Nephron (organoid): ENCODE measurements at regions not wholly inside any gene's neighbourhood (a gene's known extent, or its start where the extent isn't known, plus 50 kb on each side); places are given as distances from the start of the nearest gene placed in this dataset.

Experiments
- H3K27ac Mint-ChIP-seq, 3 experiments: 2 replicates each; pipeline ENCODE4 v1.8.0; 2020; ENCODE audit warnings: mixed read lengths in 3 of 3, mild to moderate bottlenecking in 2 of 3, moderate library complexity in 1 of 3
- H3K27me3 Mint-ChIP-seq: 2 replicates; pipeline ENCODE4 v1.8.0; 2021; ENCODE audit warnings: low read depth, mild to moderate bottlenecking, moderate library complexity, mixed read lengths
- H3K36me3 Mint-ChIP-seq: 2 replicates; pipeline ENCODE4 v1.8.0; 2020; ENCODE audit warnings: low read depth, mixed read lengths
- H3K4me1 Mint-ChIP-seq: 2 replicates; pipeline ENCODE4 v1.8.0; 2020; ENCODE audit warnings: mixed read lengths
- H3K4me3 Mint-ChIP-seq, 3 experiments: 2 replicates each; pipeline ENCODE4 v1.8.0; 2020; ENCODE audit warnings: mild to moderate bottlenecking in 3 of 3, mixed read lengths in 3 of 3, moderate library complexity in 2 of 3
- H3K9me3 Mint-ChIP-seq: 2 replicates; pipeline ENCODE4 v1.8.0; 2020; ENCODE audit warnings: mixed read lengths
- CTCF ChIP-seq, 3 experiments: fragments of 200-600 bp; sonication (generic); IDR thresholded peaks; one replicate each; pipeline ENCODE4 v1.5.0; 2021; ENCODE audit warnings: antibody characterized with exemption in 3 of 3; ENCODE audit not compliant: unreplicated experiment in 3 of 3

GRCh38 chr10:69738858-69739435, 62.8 kb upstream of the COL13A1 start:
- peaks cover 15% of the 10 kb centered on the region for H3K27me3 Mint-ChIP-seq
- TF ChIP-seq CTCF (IDR thresholded peaks at IDR 0.05; ENCODE audit: unreplicated experiment in 3 of 3), result no peak
- no peaks in the 10 kb centered on the region for H3K9me3 Mint-ChIP-seq
- H3K4me3 Mint-ChIP-seq, result no peak overlapping the region
- peaks cover 57% of the 10 kb centered on the region for H3K4me1 Mint-ChIP-seq
- peak overlapping the region in 1 of 3 experiments; percentile 22 for H3K27ac Mint-ChIP-seq
- H3K36me3 Mint-ChIP-seq, result no peaks in the 10 kb centered on the region

GRCh38 chr10:69739634-69740033, 62.1 kb upstream of the COL13A1 start:
- no peak overlapping the region for H3K4me3 Mint-ChIP-seq
- no peak for TF ChIP-seq CTCF (IDR thresholded peaks at IDR 0.05; ENCODE audit: unreplicated experiment in 3 of 3)
- H3K27me3 Mint-ChIP-seq, result peaks cover 18% of the 10 kb centered on the region
- H3K4me1 Mint-ChIP-seq, result peaks cover 53% of the 10 kb centered on the region
- no peaks in the 10 kb centered on the region for H3K9me3 Mint-ChIP-seq
- H3K36me3 Mint-ChIP-seq, result no peaks in the 10 kb centered on the region
- H3K27ac Mint-ChIP-seq, result peak overlapping the region in 2 of 3 experiments; percentile 23 to 60

- peaks cover 21% of the 10 kb centered on the region for H3K27me3 Mint-ChIP-seq
Measured at GRCh38 chr10:69740126-69740525, 61.6 kb upstream of the COL13A1 start.

GRCh38 chr10:69741252-69741651, 60.5 kb upstream of the COL13A1 start:
- H3K9me3 Mint-ChIP-seq, result no peaks in the 10 kb centered on the region
- H3K27me3 Mint-ChIP-seq, result peaks cover 22% of the 10 kb centered on the region
- no peak overlapping the region for H3K4me3 Mint-ChIP-seq
- TF ChIP-seq CTCF (IDR thresholded peaks at IDR 0.05; ENCODE audit: unreplicated experiment in 3 of 3), result no peak
- H3K36me3 Mint-ChIP-seq, result no peaks in the 10 kb centered on the region
- no peak overlapping the region for H3K27ac Mint-ChIP-seq
- H3K4me1 Mint-ChIP-seq, result peaks cover 55% of the 10 kb centered on the region

More at GRCh38 chr10:69740126-69740525, 61.6 kb upstream of the COL13A1 start:
- Mint-ChIP-seq H3K36me3 (no peaks in the 10 kb centered on the region), H3K27ac (no peak overlapping the region), H3K4me3 (no peak overlapping the region), H3K4me1 (peaks cover 54% of the 10 kb centered on the region), H3K9me3 (no peaks in the 10 kb centered on the region)
- no peak for TF ChIP-seq CTCF (IDR thresholded peaks at IDR 0.05; ENCODE audit: unreplicated experiment in 3 of 3)

- Mint-ChIP-seq H3K36me3 (no peaks in the 10 kb centered on the region), H3K4me1 (peaks cover 56% of the 10 kb centered on the region), H3K27ac (no peak overlapping the region), H3K27me3 (peaks cover 22% of the 10 kb centered on the region), H3K4me3 (no peak overlapping the region), H3K9me3 (no peaks in the 10 kb centered on the region)
- no peak for TF ChIP-seq CTCF (IDR thresholded peaks at IDR 0.05; ENCODE audit: unreplicated experiment in 3 of 3)
Measured at GRCh38 chr10:69741671-69742355, 59.9 kb upstream of the COL13A1 start.

- Mint-ChIP-seq H3K36me3 (no peaks in the 10 kb centered on the region), H3K4me1 (peaks cover 58% of the 10 kb centered on the region), H3K27ac (no peak overlapping the region), H3K9me3 (no peaks in the 10 kb centered on the region), H3K27me3 (peaks cover 22% of the 10 kb centered on the region), H3K4me3 (no peak overlapping the region)
- no peak for TF ChIP-seq CTCF (IDR thresholded peaks at IDR 0.05; ENCODE audit: unreplicated experiment in 3 of 3)
Measured at GRCh38 chr10:69742356-69742695, 59.4 kb upstream of the COL13A1 start.
